PC-9 (cell line): ENCODE measurements at regions not wholly inside any gene's neighbourhood (a gene's known extent, or its start where the extent isn't known, plus 50 kb on each side); places are given as distances from the start of the nearest gene placed in this dataset.

Experiments used
- BruUV-seq: library from RNA; stranded (reverse); fragments of 400-500 nt; replicated peaks from 2 replicates; lab custom pipeline; 2021; lab: Mats Ljungman, UMichigan
- CTCF ChIA-PET: fragments of 300-600 bp; sonication (Branson Sonifier 250); formaldehyde crosslinking; loops from one replicate; lab custom pipeline; 2022; ENCODE audit warnings: antibody characterized with exemption; lab: Charles Lee
- POLR2A ChIA-PET: fragments of 300-600 bp; sonication (Branson Sonifier 250); formaldehyde crosslinking; loops from one replicate; lab custom pipeline; 2022; ENCODE audit warnings: antibody characterized with exemption; ENCODE audit not compliant: unreplicated experiment; lab: Charles Lee
- DNase-seq, 2 experiments: peaks; one replicate each; pipeline versions ENCODE4 v3.0.0 to v3.0.0-alpha.2; 2015 to 2022; ENCODE audit warnings: mixed read lengths in 1 of 2
- H2AFZ ChIP-seq: fragments of 200-600 bp; sonication (generic); 2 replicates; pipeline ENCODE4 v1.8.1; 2017; ENCODE audit warnings: antibody characterized with exemption
- H3F3A ChIP-seq: fragments of 200-600 bp; sonication (generic); 2 replicates; pipeline ENCODE4 v1.8.1; 2017; ENCODE audit warnings: antibody characterized with exemption, mild to moderate bottlenecking, low read depth; ENCODE audit not compliant: insufficient read depth
- H3K27ac ChIP-seq: fragments of 200-600 bp; sonication (generic); 2 replicates; pipeline ENCODE4 v1.6.1; 2016; ENCODE audit warnings: mixed run types
- H3K27me3 ChIP-seq: fragments of 200-600 bp; sonication (generic); 2 replicates; pipeline ENCODE4 v1.6.1; 2016; ENCODE audit warnings: low read depth, mixed run types; ENCODE audit not compliant: insufficient read depth
- H3K36me3 ChIP-seq: fragments of 200-600 bp; sonication (generic); 2 replicates; pipeline ENCODE4 v1.6.1; 2016; ENCODE audit warnings: low read depth, mixed run types
- H3K4me1 ChIP-seq: fragments of 200-600 bp; sonication (generic); replicated peaks from 2 replicates; pipeline ENCODE4 v1.6.1; 2016; ENCODE audit warnings: mixed run types; ENCODE audit not compliant: insufficient read depth
- H3K4me2 ChIP-seq: fragments of 200-600 bp; sonication (generic); 2 replicates; pipeline ENCODE4 v1.6.1; 2017; ENCODE audit warnings: mixed run types
- H3K4me3 ChIP-seq: fragments of 200-600 bp; sonication (generic); 2 replicates; pipeline ENCODE4 v1.6.1; 2016; ENCODE audit warnings: mixed run types
- H3K79me2 ChIP-seq: fragments of 200-600 bp; sonication (generic); 2 replicates; pipeline ENCODE4 v1.6.1; 2017; ENCODE audit warnings: low read depth, mixed run types
- H3K9me2 ChIP-seq: fragments of 200-600 bp; sonication (generic); 2 replicates; pipeline ENCODE4 v1.8.1; 2017; ENCODE audit warnings: mild to moderate bottlenecking; ENCODE audit not compliant: insufficient read depth
- H3K9me3 ChIP-seq: fragments of 200-600 bp; sonication (generic); 2 replicates; pipeline ENCODE4 v1.8.1; 2016; ENCODE audit warnings: low read depth; ENCODE audit not compliant: insufficient read depth
- H4K20me1 ChIP-seq: fragments of 200-600 bp; sonication (generic); 2 replicates; pipeline ENCODE4 v1.8.1; 2017; ENCODE audit not compliant: insufficient read depth
- CTCF ChIP-seq: fragments of 200-600 bp; sonication (generic); conservative IDR thresholded peaks from 2 replicates; pipeline ENCODE4 v1.6.1; 2017; ENCODE audit warnings: mixed run types, antibody characterized with exemption, mild to moderate bottlenecking, moderate library complexity
- EZH2 ChIP-seq: fragments of 200-600 bp; sonication (generic); IDR thresholded peaks from 2 replicates; pipeline ENCODE4 v1.8.0; 2017; ENCODE audit warnings: antibody characterized with exemption, low read depth
- intact Hi-C: fragments of 100-400 bp; cut with micrococcal nuclease; formaldehyde crosslinking; loops from one replicate; pipeline ENCODE4 v1.10.0; 2022; ENCODE audit not compliant: unreplicated experiment

DNA sequence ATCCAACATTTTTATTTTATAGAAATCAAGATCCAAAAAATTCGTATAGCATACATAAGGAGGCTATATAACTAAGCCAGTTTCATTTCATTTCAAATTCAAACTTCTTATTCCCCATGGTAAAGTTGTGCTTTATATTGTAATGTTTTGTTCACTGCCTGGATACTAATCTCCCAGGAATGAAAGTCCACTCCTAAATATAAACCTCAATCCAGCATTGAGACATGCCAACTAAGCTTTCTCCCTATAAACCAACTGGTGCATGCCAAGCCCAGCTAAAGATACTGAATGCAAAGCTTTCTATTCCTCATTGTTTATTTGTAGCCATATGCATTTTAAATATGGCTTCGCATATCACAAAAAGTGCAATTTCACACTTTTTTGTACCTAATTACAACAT lies 63.8 kb upstream of the INPP4B start:
- BruUV-seq = no TSS peak
- Histone ChIP-seq H3K27me3 (no peaks in the 10 kb centered on the region), H3K9me2 (no peaks in the 10 kb centered on the region; the same call in 1 of the 2 replicates), H3F3A (no peaks in the 10 kb centered on the region), H3K4me1 (no peaks in the 10 kb centered on the region), H3K79me2 (no peaks in the 10 kb centered on the region), H4K20me1 (no peaks in the 10 kb centered on the region), H3K4me3 (no peak overlapping the region), H3K9me3 (no peaks in the 10 kb centered on the region), H3K4me2 (no peak overlapping the region), H3K27ac (no peak overlapping the region), H3K36me3 (no peaks in the 10 kb centered on the region), H2AFZ (no peak overlapping the region)
- intact Hi-C loops = no loop called here
- POLR2A ChIA-PET = no interaction called here
- TF ChIP-seq CTCF = no peak
- TF ChIP-seq EZH2 = no peak
- DNase-seq = no peak
- CTCF ChIA-PET = no interaction called here

DNA sequence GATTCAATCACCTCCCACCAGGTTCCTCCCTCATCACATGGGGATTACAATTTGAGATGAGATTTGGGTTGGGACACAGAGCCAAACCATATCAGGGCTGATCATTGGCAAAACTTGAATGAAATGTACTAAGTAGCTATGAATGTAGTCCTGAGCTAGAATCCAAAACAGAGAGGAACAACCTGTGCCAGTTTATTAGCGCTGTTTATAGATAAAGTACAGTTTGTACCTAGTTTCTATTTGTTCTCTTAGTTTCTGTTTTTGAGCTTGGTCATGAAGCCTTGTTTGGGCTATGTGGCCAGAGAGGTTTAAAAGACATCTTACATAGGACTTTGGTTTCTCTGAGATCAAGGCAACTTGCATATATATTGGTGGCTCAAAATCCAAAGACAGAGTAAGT lies 66.9 kb upstream of the INPP4B start:
- Histone ChIP-seq H3F3A (no peaks in the 10 kb centered on the region), H3K4me2 (no peak overlapping the region), H3K9me3 (no peaks in the 10 kb centered on the region), H3K36me3 (no peaks in the 10 kb centered on the region), H4K20me1 (no peaks in the 10 kb centered on the region), H3K9me2 (no peaks in the 10 kb centered on the region; the same call in 1 of the 2 replicates), H2AFZ (no peak overlapping the region), H3K4me1 (no peaks in the 10 kb centered on the region), H3K27ac (no peak overlapping the region), H3K27me3 (no peaks in the 10 kb centered on the region), H3K79me2 (no peaks in the 10 kb centered on the region), H3K4me3 (no peak overlapping the region)
- ChIA-PET POLR2A (no interaction called here), CTCF (no interaction called here)
- no peak for DNase-seq
- BruUV-seq = no TSS peak
- TF ChIP-seq CTCF (no peak), EZH2 (no peak)
- intact Hi-C loops = no loop called here

- no peaks in the 10 kb centered on the region for H3K4me1 ChIP-seq
- H3K9me2 ChIP-seq = no peaks in the 10 kb centered on the region; the same call in 1 of the 2 replicates
- no peaks in the 10 kb centered on the region for H3K9me3 ChIP-seq
- H2AFZ ChIP-seq = no peak overlapping the region
- no peaks in the 10 kb centered on the region for H3K27me3 ChIP-seq
- no peaks in the 10 kb centered on the region for H3K79me2 ChIP-seq
- no peaks in the 10 kb centered on the region for H3F3A ChIP-seq
- DNase-seq = no peak
- H3K4me2 ChIP-seq = no peak overlapping the region
- no peaks in the 10 kb centered on the region for H3K36me3 ChIP-seq
- POLR2A ChIA-PET = no interaction called here
- H3K4me3 ChIP-seq = no peak overlapping the region
- TF ChIP-seq CTCF (no peak), EZH2 (no peak)
- CTCF ChIA-PET = no interaction called here
- intact Hi-C loops = no loop called here
- no peaks in the 10 kb centered on the region for H4K20me1 ChIP-seq
- no peak overlapping the region for H3K27ac ChIP-seq
- no TSS peak for BruUV-seq
These were observed 67.4 kb upstream of the INPP4B start for GRCh38 chr4:142913461-142914030.
